Transverse colon (tissue), 4 donors: ENCODE measurements at regions not wholly inside any gene's neighbourhood (a gene's known extent, or its start where the extent isn't known, plus 50 kb on each side); places are given as distances from the start of the nearest gene placed in this dataset.

ENCODE experiments used
- DNase-seq: peaks from one replicate; pipeline ENCODE4 v3.0.0-alpha.2; 2019
- H3K27ac ChIP-seq, 4 donors: fragments of 200-600 bp; sonication (generic); 2 replicates each; pipeline ENCODE4 v1.5.1; 2016 to 2018; ENCODE audit warnings: inconsistent platforms in 4 of 4
- H3K27me3 ChIP-seq: fragments of 200-600 bp; sonication (generic); 2 replicates; pipeline ENCODE4 v1.5.1; 2017; ENCODE audit warnings: inconsistent platforms
- H3K36me3 ChIP-seq, 4 donors: fragments of 200-600 bp; sonication (generic); 2 replicates each; pipeline ENCODE4 v1.5.1; 2017 to 2019; ENCODE audit warnings: inconsistent platforms in 4 of 4
- H3K4me1 ChIP-seq, 4 donors: fragments of 200-600 bp; sonication (generic); 2 replicates each; pipeline ENCODE4 v1.5.1; 2017 to 2020; ENCODE audit warnings: inconsistent platforms in 4 of 4
- H3K4me3 ChIP-seq, 4 donors: fragments of 200-600 bp; sonication (generic); 1 replicate in 1 of 4; 2 replicates in 3 of 4; pipeline versions ENCODE4 v1.5.1 to v1.6.1; 2017 to 2019; ENCODE audit warnings: inconsistent platforms in 4 of 4
- H3K9me3 ChIP-seq, 2 donors: fragments of 200-600 bp; sonication (generic); 2 replicates each; pipeline ENCODE4 v1.5.1; 2017 to 2019; ENCODE audit warnings: inconsistent platforms in 2 of 2
- EP300 ChIP-seq: sonication (generic); formaldehyde crosslinking; IDR thresholded peaks from one replicate; pipeline ENCODE4 v1.6.1; 2017; ENCODE audit warnings: antibody characterized with exemption, low read depth
- POLR2A ChIP-seq: fragments of 450-650 bp; IDR thresholded peaks from one replicate; pipeline ENCODE4 v1.6.1; 2016; ENCODE audit warnings: antibody characterized with exemption, mild to moderate bottlenecking, moderate library complexity
- POLR2AphosphoS5 ChIP-seq, 3 donors: sonication (generic); formaldehyde crosslinking; IDR thresholded peaks; one replicate each; pipeline ENCODE4 v1.6.1; 2016; ENCODE audit warnings: antibody characterized with exemption in 3 of 3
- WGBS, 2 donors: methylation state at CpG; one replicate each; pipeline ENCODE4 v1.1.5; 2018; ENCODE audit warnings: low coverage in 1 of 2; 5-methylcytosine and 5-hydroxymethylcytosine counted together
- in situ Hi-C, 4 donors: fragments of 200-750 bp; cut with MboI; loops; one replicate each; pipeline versions ENCODE4 v1.15.0 to v1.15.1; 2017; ENCODE audit warnings: low sequenced_read_pairs in 3 of 4, low pct_ligation_motif_present in 1 of 4, low pct_unique_long_range_greater_than_20kb in 1 of 4
- intact Hi-C: fragments of 100-400 bp; cut with DNase I; formaldehyde crosslinking; loops from one replicate; pipeline ENCODE4 v1.15.1; 2023; ENCODE audit warnings: low total_unique reads
- TF ChIP-seq, protein P1 (sequence below), 5 experiments: fragments of 200-600 bp in 3 of 5; fragments of 450-650 bp in 2 of 5; sonication (generic) in 3 of 5; IDR thresholded peaks; 1 replicate in 2 of 5; 2 replicates in 3 of 5; pipeline ENCODE4 v1.5.1; 2016 to 2017; ENCODE audit warnings: antibody characterized with exemption in 5 of 5, inconsistent platforms in 3 of 5, mild to moderate bottlenecking in 2 of 5, moderate library complexity in 1 of 5

DNA sequence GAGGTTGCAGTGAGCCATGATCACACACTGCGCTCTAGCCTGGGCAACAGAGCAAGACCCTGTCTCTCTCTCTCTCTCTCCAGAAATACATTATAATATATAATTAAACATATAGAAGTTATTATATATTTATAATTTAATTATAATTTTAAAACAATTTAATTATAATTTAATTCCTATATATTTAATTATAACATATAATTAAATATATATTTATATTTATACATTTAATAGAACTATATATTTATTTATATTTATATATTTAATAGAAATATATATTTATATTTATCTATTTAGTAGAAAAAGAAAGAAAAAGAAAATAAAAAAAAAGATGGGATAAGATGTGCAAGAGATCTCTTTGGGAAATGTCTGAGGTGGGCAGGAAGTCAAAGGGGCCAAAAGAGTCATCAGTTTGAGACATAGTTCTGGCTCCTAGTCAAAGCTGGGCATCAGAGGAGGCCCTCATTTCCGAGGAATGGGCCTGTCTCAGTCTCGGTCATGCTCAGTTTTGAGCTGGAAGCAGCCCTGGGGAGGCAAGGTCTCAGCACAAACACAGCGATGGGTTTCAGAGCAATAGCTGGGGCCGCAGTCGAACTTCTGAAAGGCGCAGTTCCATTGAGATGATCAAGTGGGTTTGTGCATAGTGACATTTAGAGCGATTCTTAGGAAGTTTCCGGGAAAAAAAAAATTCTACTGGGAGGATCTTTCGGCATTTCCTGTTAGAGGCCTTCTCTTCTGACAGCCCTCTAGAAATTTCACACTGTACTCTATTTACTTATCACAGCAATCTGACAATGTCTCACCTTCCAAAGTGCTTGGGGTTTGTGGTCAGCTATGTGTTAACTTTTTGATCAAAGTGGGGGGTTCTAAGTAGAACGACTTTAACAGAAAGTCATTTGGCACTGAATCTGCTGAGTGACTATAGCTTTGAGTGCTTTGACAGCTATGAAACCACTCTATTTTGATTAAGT, 58.7 kb upstream of the GZMB start:
- H3K9me3 ChIP-seq: no peaks in the 10 kb centered on the region
- H3K27ac ChIP-seq: no peak overlapping the region
- TF ChIP-seq POLR2AphosphoS5 (IDR thresholded peaks at IDR 0.05) (no peak), EP300 (no peak), POLR2A (no peak)
- TF ChIP-seq, protein P1, sequence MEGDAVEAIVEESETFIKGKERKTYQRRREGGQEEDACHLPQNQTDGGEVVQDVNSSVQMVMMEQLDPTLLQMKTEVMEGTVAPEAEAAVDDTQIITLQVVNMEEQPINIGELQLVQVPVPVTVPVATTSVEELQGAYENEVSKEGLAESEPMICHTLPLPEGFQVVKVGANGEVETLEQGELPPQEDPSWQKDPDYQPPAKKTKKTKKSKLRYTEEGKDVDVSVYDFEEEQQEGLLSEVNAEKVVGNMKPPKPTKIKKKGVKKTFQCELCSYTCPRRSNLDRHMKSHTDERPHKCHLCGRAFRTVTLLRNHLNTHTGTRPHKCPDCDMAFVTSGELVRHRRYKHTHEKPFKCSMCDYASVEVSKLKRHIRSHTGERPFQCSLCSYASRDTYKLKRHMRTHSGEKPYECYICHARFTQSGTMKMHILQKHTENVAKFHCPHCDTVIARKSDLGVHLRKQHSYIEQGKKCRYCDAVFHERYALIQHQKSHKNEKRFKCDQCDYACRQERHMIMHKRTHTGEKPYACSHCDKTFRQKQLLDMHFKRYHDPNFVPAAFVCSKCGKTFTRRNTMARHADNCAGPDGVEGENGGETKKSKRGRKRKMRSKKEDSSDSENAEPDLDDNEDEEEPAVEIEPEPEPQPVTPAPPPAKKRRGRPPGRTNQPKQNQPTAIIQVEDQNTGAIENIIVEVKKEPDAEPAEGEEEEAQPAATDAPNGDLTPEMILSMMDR (IDR thresholded peaks at IDR 0.05): no peak
- in situ Hi-C loops: no loop called here
- no peaks in the 10 kb centered on the region for H3K27me3 ChIP-seq
- DNase-seq: no peak
- no peak overlapping the region for H3K4me3 ChIP-seq
- WGBS, 2 donors: 73 to 77% methylated on average over 3 to 11 of the region's 11 CpGs
- no peaks in the 10 kb centered on the region for H3K36me3 ChIP-seq
- H3K4me1 ChIP-seq: no peaks in the 10 kb centered on the region
- intact Hi-C loops: no loop called here

DNA sequence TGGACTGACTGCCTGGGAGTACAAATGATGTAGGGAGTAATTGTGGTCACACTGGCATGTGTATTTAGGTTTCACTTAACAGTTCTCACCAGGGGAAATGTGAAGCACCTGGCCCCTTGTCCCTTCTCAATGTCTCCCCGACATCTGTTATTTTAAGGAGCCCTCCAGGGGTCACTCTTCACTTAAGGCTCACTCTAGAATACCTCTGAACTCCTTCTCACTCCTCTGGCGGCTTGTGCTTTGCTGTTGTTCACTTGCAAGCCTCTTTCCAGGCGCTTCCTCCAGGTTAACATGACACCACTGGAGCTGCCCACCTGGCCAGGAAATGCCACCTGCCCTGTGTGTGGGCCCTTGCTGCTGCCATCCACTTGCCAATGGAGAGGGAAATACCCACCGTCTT, 56.5 kb upstream of the GZMB start:
- Histone ChIP-seq H3K27me3 (no peaks in the 10 kb centered on the region), H3K36me3 (no peaks in the 10 kb centered on the region), H3K27ac (no peak overlapping the region), H3K4me1 (no peaks in the 10 kb centered on the region), H3K9me3 (no peaks in the 10 kb centered on the region), H3K4me3 (no peak overlapping the region)
- intact Hi-C loops (no loop called here), in situ Hi-C loops (no loop called here)
- WGBS, 2 donors: 55 to 61% methylated on average over 4 of the region's 4 CpGs
- DNase-seq: no peak
- no peak for TF ChIP-seq POLR2A
- TF ChIP-seq EP300: no peak
- TF ChIP-seq, protein P1 (IDR thresholded peaks at IDR 0.05): no peak
- TF ChIP-seq POLR2AphosphoS5 (IDR thresholded peaks at IDR 0.05): no peak

DNA sequence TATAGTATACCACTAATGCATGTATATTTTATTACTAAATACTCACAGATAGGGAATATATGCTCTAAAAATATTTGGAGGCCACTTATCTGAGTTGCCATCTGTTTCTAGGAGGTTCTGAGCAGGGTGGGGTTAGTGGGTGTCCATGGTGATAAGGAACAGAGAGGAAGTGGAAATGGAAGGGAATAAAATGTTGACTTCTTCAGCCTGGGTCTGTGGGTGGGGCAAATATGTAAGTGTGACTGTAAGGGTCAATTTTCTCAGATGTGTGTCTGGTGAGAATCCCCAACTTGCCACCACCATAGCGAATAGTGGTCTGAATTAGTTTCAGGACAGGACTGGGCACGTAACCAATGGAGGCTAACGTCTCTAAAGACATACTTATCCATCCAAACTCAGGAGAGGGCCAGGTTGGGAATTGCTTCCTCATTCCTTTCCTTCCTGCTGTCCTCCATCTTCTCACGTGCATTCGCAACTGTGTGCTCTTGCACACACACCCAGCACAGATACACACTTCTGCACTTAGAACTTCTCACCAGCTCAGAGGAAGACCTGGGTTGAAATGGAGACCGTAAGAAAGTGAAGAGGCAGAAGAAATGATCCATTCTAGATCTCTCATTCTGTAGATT, 54.2 kb upstream of the GZMB start:
- no peak overlapping the region for H3K4me3 ChIP-seq
- TF ChIP-seq, protein P1 (IDR thresholded peaks at IDR 0.05): no peak
- TF ChIP-seq POLR2A (no peak), POLR2AphosphoS5 (IDR thresholded peaks at IDR 0.05) (no peak), EP300 (no peak)
- no peaks in the 10 kb centered on the region for H3K27me3 ChIP-seq
- DNase-seq: no peak
- no peaks in the 10 kb centered on the region for H3K36me3 ChIP-seq
- no peaks in the 10 kb centered on the region for H3K9me3 ChIP-seq
- H3K4me1 ChIP-seq: no peaks in the 10 kb centered on the region
- WGBS, 2 donors: 70 to 94% methylated on average over 6 of the region's 6 CpGs
- intact Hi-C loops (no loop called here), in situ Hi-C loops (no loop called here)
- H3K27ac ChIP-seq: no peak overlapping the region
